RWPE2 (cell line): ENCODE measurements at regions not wholly inside any gene's neighbourhood (a gene's known extent, or its start where the extent isn't known, plus 50 kb on each side); places are given as distances from the start of the nearest gene placed in this dataset.

Experiments
- ATAC-seq: fragments of 200-7000 bp; cut with Tn5 transposase; 3 replicates; pipeline ENCODE4 v1.9.1; 2021; ENCODE audit warnings: low read depth
- DNase-seq: peaks from one replicate; pipeline ENCODE4 v3.0.0-alpha.2; 2020; ENCODE audit warnings: low spot score
- H3K27ac ChIP-seq: fragments of 450-650 bp; 2 replicates; pipeline ENCODE4 v1.5.1; 2017; ENCODE audit warnings: mild to moderate bottlenecking; ENCODE audit not compliant: poor library complexity, severe bottlenecking
- H3K27me3 ChIP-seq: fragments of 250-450 bp; sonication (Bioruptor Pico); 2 replicates; pipeline ENCODE4 v1.5.1; 2021; ENCODE audit warnings: mild to moderate bottlenecking, moderate library complexity; ENCODE audit not compliant: insufficient read depth, poor library complexity, severe bottlenecking
- H3K36me3 ChIP-seq: fragments of 250-450 bp; sonication (Bioruptor Pico); 2 replicates; pipeline ENCODE4 v1.5.1; 2020; ENCODE audit warnings: low read depth, mild to moderate bottlenecking, moderate library complexity
- H3K4me1 ChIP-seq: fragments of 250-450 bp; sonication (Bioruptor Pico); 2 replicates; pipeline ENCODE4 v1.5.1; 2021; ENCODE audit warnings: mild to moderate bottlenecking, moderate library complexity; ENCODE audit not compliant: insufficient read depth, poor library complexity, severe bottlenecking
- H3K4me3 ChIP-seq: fragments of 250-450 bp; sonication (Bioruptor Pico); 2 replicates; pipeline ENCODE4 v1.5.1; 2021; ENCODE audit warnings: mild to moderate bottlenecking, moderate library complexity; ENCODE audit not compliant: severe bottlenecking
- H3K9me3 ChIP-seq: fragments of 250-450 bp; sonication (Bioruptor Pico); 2 replicates; pipeline ENCODE4 v1.5.1; 2021; ENCODE audit warnings: mild to moderate bottlenecking, moderate library complexity; ENCODE audit not compliant: severe bottlenecking
- CTCF ChIP-seq: fragments of 450-650 bp; IDR thresholded peaks from one replicate; pipeline ENCODE4 v1.5.1; 2017; ENCODE audit warnings: mild to moderate bottlenecking, moderate library complexity; ENCODE audit not compliant: poor library complexity, severe bottlenecking

GRCh38 chr5:118486647-118487225 lies 501.6 kb downstream of the DTWD2 start:
- no peaks in the 10 kb centered on the region for H3K4me1 ChIP-seq
- no peaks in the 10 kb centered on the region for H3K36me3 ChIP-seq
- no peaks in the 10 kb centered on the region for H3K9me3 ChIP-seq
- TF ChIP-seq CTCF, result no peak
- H3K27ac ChIP-seq, result no peak overlapping the region
- H3K27me3 ChIP-seq, result no peaks in the 10 kb centered on the region
- H3K4me3 ChIP-seq, result no peak overlapping the region
- ATAC-seq, result no peak
- no peak for DNase-seq

DNA sequence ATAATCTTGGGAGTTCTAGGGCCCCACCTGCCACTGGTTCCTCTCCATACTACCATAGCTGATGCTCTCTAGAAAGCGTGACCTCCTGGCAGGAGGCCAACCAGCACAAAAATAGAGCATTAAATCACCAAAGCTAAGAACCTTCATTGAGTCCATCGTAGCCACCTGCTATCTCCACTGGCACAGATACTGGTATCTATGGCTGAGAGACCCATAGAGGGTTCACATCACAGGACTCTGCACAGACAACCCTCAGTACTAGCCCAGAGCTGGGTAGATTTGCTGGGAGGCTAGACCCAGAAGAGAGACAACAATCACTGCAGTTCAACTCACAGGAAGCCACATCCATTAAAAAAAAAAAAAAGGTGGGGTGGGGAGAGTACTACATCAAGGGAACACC lies 509.1 kb downstream of the DTWD2 start:
- no peak for DNase-seq
- Histone ChIP-seq H3K4me1 (no peaks in the 10 kb centered on the region), H3K4me3 (no peak overlapping the region), H3K27ac (no peak overlapping the region), H3K9me3 (no peaks in the 10 kb centered on the region), H3K27me3 (no peaks in the 10 kb centered on the region), H3K36me3 (no peaks in the 10 kb centered on the region)
- TF ChIP-seq CTCF, result no peak
- no peak for ATAC-seq

DNA sequence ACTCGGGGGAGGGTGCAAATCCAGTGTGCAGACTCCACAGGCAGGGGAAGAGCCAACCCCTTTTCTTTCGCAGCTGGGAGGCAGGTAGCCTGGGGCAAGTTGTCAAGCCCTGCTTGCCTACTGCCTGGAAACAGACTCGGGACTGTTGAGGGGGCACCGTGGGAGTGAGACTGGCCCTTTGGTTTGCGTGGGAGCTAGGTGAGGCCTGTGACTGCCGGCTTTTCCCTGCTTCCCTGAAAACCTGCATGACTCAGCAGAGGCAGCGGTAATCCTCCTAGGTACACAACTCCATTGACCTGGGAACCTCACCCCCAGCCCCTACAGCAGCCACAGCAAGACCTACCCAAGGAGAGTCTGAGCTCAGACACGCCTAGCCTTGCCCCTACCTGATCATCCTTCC lies 509.5 kb downstream of the DTWD2 start:
- TF ChIP-seq CTCF, result no peak
- Histone ChIP-seq H3K9me3 (no peaks in the 10 kb centered on the region), H3K27me3 (no peaks in the 10 kb centered on the region), H3K36me3 (no peaks in the 10 kb centered on the region), H3K27ac (no peak overlapping the region), H3K4me3 (no peak overlapping the region), H3K4me1 (no peaks in the 10 kb centered on the region)
- DNase-seq, result no peak
- no peak for ATAC-seq

- Histone ChIP-seq H3K4me3 (no peak overlapping the region), H3K27ac (no peak overlapping the region), H3K27me3 (no peaks in the 10 kb centered on the region), H3K36me3 (no peaks in the 10 kb centered on the region), H3K4me1 (no peaks in the 10 kb centered on the region), H3K9me3 (no peaks in the 10 kb centered on the region)
- DNase-seq (no peak), ATAC-seq (no peak)
- TF ChIP-seq CTCF, result no peak
Observed at GRCh38 chr5:118468085-118468484, 520.3 kb downstream of the DTWD2 start.

DNA sequence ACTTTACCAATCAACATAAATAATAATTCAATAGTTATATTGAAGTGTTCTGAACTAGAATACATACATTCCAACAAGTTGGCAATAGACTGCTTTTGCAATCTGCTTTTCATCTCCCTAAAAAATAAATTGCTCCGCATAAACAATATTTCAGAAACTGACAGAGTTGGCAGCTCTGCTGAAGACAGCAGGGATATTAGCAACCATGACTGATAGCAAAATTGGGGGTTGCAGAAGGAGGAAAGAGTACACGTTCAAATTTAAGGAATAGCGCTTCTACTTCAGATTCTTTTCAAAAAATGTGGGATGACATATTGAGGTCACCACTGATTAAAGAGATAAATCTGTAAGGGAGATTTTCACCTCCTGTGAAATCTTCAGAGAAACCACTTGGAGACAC lies 521.2 kb downstream of the DTWD2 start:
- DNase-seq, result no peak
- no peak for ATAC-seq

More for the DNA sequence above, 521.2 kb downstream of the DTWD2 start:
- Histone ChIP-seq H3K9me3 (no peaks in the 10 kb centered on the region), H3K36me3 (no peaks in the 10 kb centered on the region), H3K27me3 (no peaks in the 10 kb centered on the region), H3K4me1 (no peaks in the 10 kb centered on the region), H3K27ac (no peak overlapping the region), H3K4me3 (no peak overlapping the region)
- no peak for TF ChIP-seq CTCF
